ENCODE measurements at regions not wholly inside any gene's neighbourhood (a gene's known extent, or its start where the extent isn't known, plus 50 kb on each side); places are given as distances from the start of the nearest gene placed in this dataset.
A peak's percentile ranks its signal among the peaks of the same experiment; 100 is the strongest.

GRCh38 chr21:28324690-28325089 is 668.0 kb downstream of the LTN1 start:
- intact Hi-C loops (cut with micrococcal nuclease) = no loop called here
- H3K9me3 Mint-ChIP-seq (ENCODE audit: unreplicated experiment) = no peaks in the 10 kb centered on the region

GRCh38 chr21:28317177-28317950 is 675.3 kb downstream of the LTN1 start:
- H3K36me3 Mint-ChIP-seq (ENCODE audit: insufficient read depth, unreplicated experiment) = no peaks in the 10 kb centered on the region
- H3K4me1 Mint-ChIP-seq (ENCODE audit: insufficient read depth, unreplicated experiment) = no peaks in the 10 kb centered on the region
- no TSS peak for BruUV-seq (replicated peaks)
- no peaks in the 10 kb centered on the region for H3K27me3 Mint-ChIP-seq (ENCODE audit: insufficient read depth, unreplicated experiment)
- no peak for DNase-seq (ENCODE audit: unreplicated experiment)
- intact Hi-C loops (cut with micrococcal nuclease) = no loop called here
- no peak overlapping the region for H3K4me3 Mint-ChIP-seq (ENCODE audit: unreplicated experiment)
- ChIA-PET POLR2A (no interaction called here), CTCF (no interaction called here)
- TF ChIP-seq CTCF (IDR thresholded peaks at IDR 0.05; ENCODE audit: unreplicated experiment) = no peak
- no peak overlapping the region for H3K27ac Mint-ChIP-seq (ENCODE audit: low read depth, unreplicated experiment)
- peaks cover 4% of the 10 kb centered on the region for H3K9me3 Mint-ChIP-seq (ENCODE audit: unreplicated experiment)

More at GRCh38 chr21:28324690-28325089, 668.0 kb downstream of the LTN1 start:
- Mint-ChIP-seq H3K27me3 (ENCODE audit: insufficient read depth, unreplicated experiment) (no peaks in the 10 kb centered on the region), H3K4me3 (ENCODE audit: unreplicated experiment) (no peak overlapping the region), H3K27ac (ENCODE audit: low read depth, unreplicated experiment) (no peak overlapping the region), H3K4me1 (ENCODE audit: insufficient read depth, unreplicated experiment) (peaks cover 9% of the 10 kb centered on the region), H3K36me3 (ENCODE audit: insufficient read depth, unreplicated experiment) (no peaks in the 10 kb centered on the region)
- POLR2A ChIA-PET = no interaction called here
- CTCF ChIA-PET = interaction anchor here (0.7 to 2.7 kb wide), 2 partner anchors 12 to 167 kb away, joined by 3 to 12 read pairs; no protein-coding TSS in a partner anchor
- DNase-seq (ENCODE audit: unreplicated experiment) = no peak
- BruUV-seq (replicated peaks) = no TSS peak
- TF ChIP-seq CTCF (IDR thresholded peaks at IDR 0.05; ENCODE audit: unreplicated experiment) = no peak

- Mint-ChIP-seq H3K27me3 (ENCODE audit: insufficient read depth, unreplicated experiment) (no peaks in the 10 kb centered on the region), H3K9me3 (ENCODE audit: unreplicated experiment) (peaks cover 13% of the 10 kb centered on the region), H3K4me1 (ENCODE audit: insufficient read depth, unreplicated experiment) (peaks cover 18% of the 10 kb centered on the region), H3K36me3 (ENCODE audit: insufficient read depth, unreplicated experiment) (no peaks in the 10 kb centered on the region), H3K27ac (ENCODE audit: low read depth, unreplicated experiment) (no peak overlapping the region), H3K4me3 (ENCODE audit: unreplicated experiment) (no peak overlapping the region)
- no peak for DNase-seq (ENCODE audit: unreplicated experiment)
- TF ChIP-seq CTCF (IDR thresholded peaks at IDR 0.05; ENCODE audit: unreplicated experiment) = no peak
- CTCF ChIA-PET = interaction anchor here (0.7 to 1.2 kb wide), 2 partner anchors 21 to 419 kb away, joined by 3 to 4 read pairs; no protein-coding TSS in a partner anchor
- POLR2A ChIA-PET = interaction anchor here (1.1 kb wide), 2 partner anchors 21 to 82 kb away, joined by 3 to 4 read pairs; no protein-coding TSS in a partner anchor
- intact Hi-C loops (cut with micrococcal nuclease) = no loop called here
- no TSS peak for BruUV-seq (replicated peaks)
These were observed 681.1 kb downstream of the LTN1 start for GRCh38 chr21:28311411-28312190.

- BruUV-seq (replicated peaks) = no TSS peak
- DNase-seq (ENCODE audit: unreplicated experiment) = peak; percentile 33
- H3K4me1 Mint-ChIP-seq (ENCODE audit: insufficient read depth, unreplicated experiment) = peaks cover 18% of the 10 kb centered on the region
- H3K27me3 Mint-ChIP-seq (ENCODE audit: insufficient read depth, unreplicated experiment) = no peaks in the 10 kb centered on the region
- H3K9me3 Mint-ChIP-seq (ENCODE audit: unreplicated experiment) = peaks cover 13% of the 10 kb centered on the region
- ChIA-PET POLR2A (interaction anchor here (0.7 to 1.1 kb wide), 2 partner anchors 22 to 84 kb away, joined by 3 to 4 read pairs; no protein-coding TSS in a partner anchor), CTCF (interaction anchor here (1.2 kb wide), 1 partner anchor 21 kb away, joined by 3 read pairs; no protein-coding TSS in a partner anchor)
- no peak overlapping the region for H3K4me3 Mint-ChIP-seq (ENCODE audit: unreplicated experiment)
- no peaks in the 10 kb centered on the region for H3K36me3 Mint-ChIP-seq (ENCODE audit: insufficient read depth, unreplicated experiment)
- intact Hi-C loops (cut with micrococcal nuclease) = no loop called here
- H3K27ac Mint-ChIP-seq (ENCODE audit: low read depth, unreplicated experiment) = no peak overlapping the region
- TF ChIP-seq CTCF (IDR thresholded peaks at IDR 0.05; ENCODE audit: unreplicated experiment) = no peak
These were observed 682.0 kb downstream of the LTN1 start for GRCh38 chr21:28310711-28311110.

Data from MCF 10A (cell line).